ENCODE measurements at regions not wholly inside any gene's neighbourhood (a gene's known extent, or its start where the extent isn't known, plus 50 kb on each side); places are given as distances from the start of the nearest gene placed in this dataset.
"Not testable (repeated sequence)": the region's sequence is repeated elsewhere in the genome, so short reads cannot be mapped to it uniquely, and the experiment has no call there.

GRCh38 chr18:8499810-8500675 is 109.2 kb upstream of the RAB12 start:
- no peak for DNase-seq (ENCODE audit: low read depth in 3 of 3, low spot score in 1 of 3)

- no peak for DNase-seq (ENCODE audit: low read depth in 3 of 3, low spot score in 1 of 3)
These were observed 108.2 kb upstream of the RAB12 start for GRCh38 chr18:8501044-8501443.

GRCh38 chr18:8503248-8503647 is 106.0 kb upstream of the RAB12 start:
- no peak for DNase-seq (ENCODE audit: low read depth in 3 of 3, low spot score in 1 of 3)

GRCh38 chr18:8504424-8504823 is 104.8 kb upstream of the RAB12 start:
- no peak for DNase-seq (ENCODE audit: low read depth in 3 of 3, low spot score in 1 of 3)

- DNase-seq (ENCODE audit: low read depth in 3 of 3, low spot score in 1 of 3), result no peak
These were observed 104.3 kb upstream of the RAB12 start for GRCh38 chr18:8504880-8505435.

- DNase-seq (ENCODE audit: low read depth in 3 of 3, low spot score in 1 of 3), result no peak
These were observed 102.8 kb upstream of the RAB12 start for GRCh38 chr18:8506251-8507049.

GRCh38 chr18:8507361-8507760 is 101.9 kb upstream of the RAB12 start:
- no peak for DNase-seq (ENCODE audit: low read depth in 3 of 3, low spot score in 1 of 3)

- no peak for DNase-seq (ENCODE audit: low read depth in 3 of 3, low spot score in 1 of 3)
These were observed 101.1 kb upstream of the RAB12 start for GRCh38 chr18:8507915-8508705.

- no peak for DNase-seq (ENCODE audit: low read depth in 3 of 3, low spot score in 1 of 3)
These were observed 96.0 kb upstream of the RAB12 start for GRCh38 chr18:8513249-8513648.

- no peak for DNase-seq (ENCODE audit: low read depth in 3 of 3, low spot score in 1 of 3)
These were observed 94.8 kb upstream of the RAB12 start for GRCh38 chr18:8514409-8514808.

- no peak for DNase-seq (ENCODE audit: low read depth in 3 of 3, low spot score in 1 of 3)
These were observed 93.9 kb upstream of the RAB12 start for GRCh38 chr18:8515142-8515865.

- no peak for DNase-seq (ENCODE audit: low read depth in 3 of 3, low spot score in 1 of 3)
These were observed 92.6 kb upstream of the RAB12 start for GRCh38 chr18:8516371-8517250.

- no peak for DNase-seq (ENCODE audit: low read depth in 3 of 3, low spot score in 1 of 3)
These were observed 92.0 kb upstream of the RAB12 start for GRCh38 chr18:8517276-8517675.

GRCh38 chr18:8519102-8519501 is 90.1 kb upstream of the RAB12 start:
- DNase-seq (ENCODE audit: low read depth in 3 of 3, low spot score in 1 of 3), result no peak

GRCh38 chr18:8520266-8520665 is 89.0 kb upstream of the RAB12 start:
- no peak for DNase-seq (ENCODE audit: low read depth in 3 of 3, low spot score in 1 of 3)

GRCh38 chr18:8522756-8523155 is 86.5 kb upstream of the RAB12 start:
- DNase-seq (ENCODE audit: low read depth in 3 of 3, low spot score in 1 of 3), result no peak

GRCh38 chr18:8525692-8526091 is 83.5 kb upstream of the RAB12 start:
- no peak for DNase-seq (ENCODE audit: low read depth in 3 of 3, low spot score in 1 of 3)

GRCh38 chr18:8526332-8526731 is 82.9 kb upstream of the RAB12 start:
- DNase-seq (ENCODE audit: low read depth in 3 of 3, low spot score in 1 of 3), result no peak

- DNase-seq (ENCODE audit: low read depth in 3 of 3, low spot score in 1 of 3), result no peak
These were observed 79.6 kb upstream of the RAB12 start for GRCh38 chr18:8529609-8530008.

- not testable (repeated sequence) for DNase-seq (ENCODE audit: low read depth in 3 of 3, low spot score in 1 of 3)
These were observed 78.2 kb upstream of the RAB12 start for GRCh38 chr18:8531084-8531483.
